ENCODE measurements at regions not wholly inside any gene's neighbourhood (a gene's known extent, or its start where the extent isn't known, plus 50 kb on each side); places are given as distances from the start of the nearest gene placed in this dataset.

GRCh38 chr2:198385326-198385725 is 580.9 kb downstream of the PLCL1 start:
- Histone ChIP-seq H3K4me3 (ENCODE audit: low read length) (no peak overlapping the region), H3K27me3 (ENCODE audit: control insufficient read depth, insufficient read depth, low read length) (no peaks in the 10 kb centered on the region), H3K9ac (ENCODE audit: low read length) (no peak overlapping the region), H3K27ac (ENCODE audit: low read depth, low read length) (no peak overlapping the region), H3K36me3 (ENCODE audit: control insufficient read depth, insufficient read depth, low read length) (no peaks in the 10 kb centered on the region), H3K4me1 (ENCODE audit: control insufficient read depth, insufficient read depth, low read length) (no peaks in the 10 kb centered on the region)

GRCh38 chr2:198383392-198383791 is 579.0 kb downstream of the PLCL1 start:
- Histone ChIP-seq H3K27ac (ENCODE audit: low read depth, low read length) (no peak overlapping the region), H3K4me3 (ENCODE audit: low read length) (no peak overlapping the region), H3K36me3 (ENCODE audit: control insufficient read depth, insufficient read depth, low read length) (no peaks in the 10 kb centered on the region), H3K4me1 (ENCODE audit: control insufficient read depth, insufficient read depth, low read length) (no peaks in the 10 kb centered on the region), H3K27me3 (ENCODE audit: control insufficient read depth, insufficient read depth, low read length) (no peaks in the 10 kb centered on the region), H3K9ac (ENCODE audit: low read length) (no peak overlapping the region)

DNA sequence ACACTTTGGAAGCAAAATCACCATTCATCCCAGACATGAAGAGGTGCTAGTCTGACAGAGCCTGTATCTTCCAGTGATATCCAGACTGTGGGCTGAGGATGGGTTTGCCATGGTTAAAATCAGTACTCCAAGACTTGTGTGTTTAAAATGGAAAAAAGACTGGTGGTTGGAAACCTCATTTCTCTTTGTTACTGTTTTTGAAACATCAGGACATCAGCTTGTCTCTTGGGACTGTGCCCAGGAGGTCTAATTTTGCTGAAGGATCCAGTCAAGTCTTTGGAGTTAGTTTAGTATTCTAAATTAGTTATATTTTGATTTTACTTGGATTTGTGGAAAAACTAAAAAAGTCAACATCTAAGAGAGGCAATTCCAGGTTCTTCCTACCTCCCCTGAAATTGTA is 578.4 kb downstream of the PLCL1 start:
- no peak overlapping the region for H3K4me3 ChIP-seq (ENCODE audit: low read length)
- no peaks in the 10 kb centered on the region for H3K4me1 ChIP-seq (ENCODE audit: control insufficient read depth, insufficient read depth, low read length)
- H3K27ac ChIP-seq (ENCODE audit: low read depth, low read length): no peak overlapping the region
- H3K36me3 ChIP-seq (ENCODE audit: control insufficient read depth, insufficient read depth, low read length): no peaks in the 10 kb centered on the region
- H3K27me3 ChIP-seq (ENCODE audit: control insufficient read depth, insufficient read depth, low read length): no peaks in the 10 kb centered on the region
- no peak overlapping the region for H3K9ac ChIP-seq (ENCODE audit: low read length)

DNA sequence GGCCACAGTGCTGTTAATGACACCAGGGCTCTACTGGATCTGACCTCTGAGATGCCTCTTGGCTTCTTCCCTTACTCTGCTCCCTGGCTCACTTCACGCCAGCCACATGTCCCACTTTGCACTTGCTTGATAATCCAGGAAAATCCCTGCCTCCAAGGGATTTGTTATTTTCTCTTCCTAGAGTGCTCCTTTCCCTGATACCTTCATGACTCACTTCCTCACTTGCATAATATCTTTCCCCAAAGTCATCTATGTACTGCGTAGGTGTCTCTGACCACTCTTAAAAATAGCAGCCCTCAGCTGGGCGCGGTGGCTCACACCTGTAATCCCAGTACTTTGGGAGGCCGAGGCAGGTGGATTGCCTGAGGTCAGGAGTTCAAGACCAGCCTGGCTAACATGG is 572.3 kb downstream of the PLCL1 start:
- H3K9ac ChIP-seq (ENCODE audit: low read length): no peak overlapping the region
- H3K36me3 ChIP-seq (ENCODE audit: control insufficient read depth, insufficient read depth, low read length): no peaks in the 10 kb centered on the region
- H3K27ac ChIP-seq (ENCODE audit: low read depth, low read length): no peak overlapping the region
- no peaks in the 10 kb centered on the region for H3K4me1 ChIP-seq (ENCODE audit: control insufficient read depth, insufficient read depth, low read length)
- no peaks in the 10 kb centered on the region for H3K27me3 ChIP-seq (ENCODE audit: control insufficient read depth, insufficient read depth, low read length)
- H3K4me3 ChIP-seq (ENCODE audit: low read length): no peak overlapping the region

GRCh38 chr2:198375083-198375410 is 570.7 kb downstream of the PLCL1 start:
- H3K9ac ChIP-seq (ENCODE audit: low read length): no peak overlapping the region
- H3K36me3 ChIP-seq (ENCODE audit: control insufficient read depth, insufficient read depth, low read length): no peaks in the 10 kb centered on the region
- H3K27me3 ChIP-seq (ENCODE audit: control insufficient read depth, insufficient read depth, low read length): no peaks in the 10 kb centered on the region
- no peak overlapping the region for H3K4me3 ChIP-seq (ENCODE audit: low read length)
- no peaks in the 10 kb centered on the region for H3K4me1 ChIP-seq (ENCODE audit: control insufficient read depth, insufficient read depth, low read length)
- no peak overlapping the region for H3K27ac ChIP-seq (ENCODE audit: low read depth, low read length)

DNA sequence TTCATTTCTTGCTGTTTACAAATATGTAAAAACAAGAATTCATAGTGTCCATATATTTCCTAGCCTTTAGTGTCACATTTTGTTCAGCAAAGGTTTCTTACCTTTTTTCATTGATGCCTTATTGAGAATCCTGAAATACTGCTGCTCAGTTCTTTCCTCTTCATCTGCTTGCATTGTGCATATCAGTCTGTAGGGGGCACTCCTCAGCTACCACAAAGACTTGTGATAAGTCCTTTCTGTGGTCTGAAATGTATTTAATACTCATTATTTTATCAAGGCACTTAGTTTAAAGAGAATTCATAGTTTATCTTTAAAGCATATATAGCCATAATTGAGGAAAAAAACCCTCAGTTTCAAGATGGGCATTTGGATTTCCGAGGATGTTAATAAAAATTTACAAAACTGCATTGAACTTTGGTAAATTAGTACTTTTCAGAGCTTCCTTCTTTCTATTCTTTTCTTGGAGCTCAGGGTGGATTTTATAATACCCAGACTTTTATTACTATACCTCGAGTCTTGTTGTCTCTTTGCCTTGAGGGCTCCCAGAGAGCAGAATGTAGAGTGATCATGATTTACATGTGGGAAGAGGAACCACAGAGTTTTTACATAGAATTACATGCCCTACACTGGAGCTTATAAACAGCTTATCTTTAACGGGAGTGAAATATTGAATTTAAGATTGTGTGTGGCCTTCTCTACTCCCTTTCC is 570.1 kb downstream of the PLCL1 start:
- Histone ChIP-seq H3K27ac (ENCODE audit: low read depth, low read length) (no peak overlapping the region), H3K27me3 (ENCODE audit: control insufficient read depth, insufficient read depth, low read length) (no peaks in the 10 kb centered on the region), H3K36me3 (ENCODE audit: control insufficient read depth, insufficient read depth, low read length) (no peaks in the 10 kb centered on the region), H3K4me3 (ENCODE audit: low read length) (no peak overlapping the region), H3K4me1 (ENCODE audit: control insufficient read depth, insufficient read depth, low read length) (no peaks in the 10 kb centered on the region), H3K9ac (ENCODE audit: low read length) (no peak overlapping the region)

- Histone ChIP-seq H3K36me3 (ENCODE audit: control insufficient read depth, insufficient read depth, low read length) (no peaks in the 10 kb centered on the region), H3K27me3 (ENCODE audit: control insufficient read depth, insufficient read depth, low read length) (no peaks in the 10 kb centered on the region), H3K27ac (ENCODE audit: low read depth, low read length) (no peak overlapping the region), H3K4me3 (ENCODE audit: low read length) (no peak overlapping the region), H3K4me1 (ENCODE audit: control insufficient read depth, insufficient read depth, low read length) (no peaks in the 10 kb centered on the region), H3K9ac (ENCODE audit: low read length) (no peak overlapping the region)
Measured at GRCh38 chr2:198371921-198372543, 567.6 kb downstream of the PLCL1 start.

DNA sequence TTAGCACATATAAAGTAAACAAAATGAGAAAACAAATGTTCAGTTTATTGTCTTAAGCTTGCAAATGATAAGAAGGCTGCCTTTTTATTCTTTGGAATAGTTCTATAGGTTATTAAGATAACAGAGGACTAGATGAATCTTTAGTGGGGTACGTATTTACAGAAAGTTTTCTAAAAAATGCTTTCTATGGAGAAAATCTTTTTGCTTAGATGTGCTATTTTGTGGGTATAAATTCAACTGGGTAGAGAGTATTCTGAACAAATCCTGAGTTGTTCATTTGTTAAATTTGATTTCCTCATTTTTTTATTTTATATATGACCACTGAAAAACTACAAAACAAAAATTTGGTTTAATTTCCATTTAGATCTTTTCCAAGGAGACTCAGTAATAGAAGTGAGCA is 566.9 kb downstream of the PLCL1 start:
- H3K4me3 ChIP-seq (ENCODE audit: low read length): no peak overlapping the region
- no peak overlapping the region for H3K27ac ChIP-seq (ENCODE audit: low read depth, low read length)
- no peaks in the 10 kb centered on the region for H3K4me1 ChIP-seq (ENCODE audit: control insufficient read depth, insufficient read depth, low read length)
- H3K9ac ChIP-seq (ENCODE audit: low read length): no peak overlapping the region
- H3K27me3 ChIP-seq (ENCODE audit: control insufficient read depth, insufficient read depth, low read length): no peaks in the 10 kb centered on the region
- H3K36me3 ChIP-seq (ENCODE audit: control insufficient read depth, insufficient read depth, low read length): no peaks in the 10 kb centered on the region

GRCh38 chr2:198368089-198368488 is 563.7 kb downstream of the PLCL1 start:
- Histone ChIP-seq H3K27me3 (ENCODE audit: control insufficient read depth, insufficient read depth, low read length) (no peaks in the 10 kb centered on the region), H3K27ac (ENCODE audit: low read depth, low read length) (no peak overlapping the region), H3K36me3 (ENCODE audit: control insufficient read depth, insufficient read depth, low read length) (no peaks in the 10 kb centered on the region), H3K4me1 (ENCODE audit: control insufficient read depth, insufficient read depth, low read length) (no peaks in the 10 kb centered on the region), H3K9ac (ENCODE audit: low read length) (no peak overlapping the region), H3K4me3 (ENCODE audit: low read length) (no peak overlapping the region)

DNA sequence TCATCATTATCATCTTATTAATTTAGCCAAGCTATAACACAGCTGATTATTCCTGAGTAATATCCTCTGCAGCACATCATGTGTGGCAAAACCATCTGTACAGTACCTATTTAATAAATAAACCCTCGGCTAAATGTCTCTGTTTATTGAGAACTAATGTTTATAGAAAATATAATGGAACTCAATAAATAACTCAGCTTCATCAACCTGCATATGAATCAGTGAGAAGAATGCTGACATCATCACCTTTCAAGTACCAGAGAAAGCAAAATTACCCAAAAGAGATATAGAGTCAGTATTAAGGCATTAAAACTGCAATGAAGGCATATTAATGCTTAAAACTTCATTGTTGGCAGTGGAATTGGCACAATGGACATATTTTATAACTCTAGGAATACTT is 558.3 kb downstream of the PLCL1 start:
- Histone ChIP-seq H3K4me1 (ENCODE audit: control insufficient read depth, insufficient read depth, low read length) (no peaks in the 10 kb centered on the region), H3K9ac (ENCODE audit: low read length) (no peak overlapping the region), H3K27me3 (ENCODE audit: control insufficient read depth, insufficient read depth, low read length) (no peaks in the 10 kb centered on the region), H3K27ac (ENCODE audit: low read depth, low read length) (no peak overlapping the region), H3K36me3 (ENCODE audit: control insufficient read depth, insufficient read depth, low read length) (no peaks in the 10 kb centered on the region), H3K4me3 (ENCODE audit: low read length) (no peak overlapping the region)

GRCh38 chr2:198359308-198359707 is 554.9 kb downstream of the PLCL1 start:
- Histone ChIP-seq H3K27ac (ENCODE audit: low read depth, low read length) (no peak overlapping the region), H3K9ac (ENCODE audit: low read length) (no peak overlapping the region), H3K27me3 (ENCODE audit: control insufficient read depth, insufficient read depth, low read length) (no peaks in the 10 kb centered on the region), H3K4me3 (ENCODE audit: low read length) (no peak overlapping the region), H3K36me3 (ENCODE audit: control insufficient read depth, insufficient read depth, low read length) (no peaks in the 10 kb centered on the region), H3K4me1 (ENCODE audit: control insufficient read depth, insufficient read depth, low read length) (no peaks in the 10 kb centered on the region)

- no peak overlapping the region for H3K27ac ChIP-seq (ENCODE audit: low read depth, low read length)
- no peaks in the 10 kb centered on the region for H3K4me1 ChIP-seq (ENCODE audit: control insufficient read depth, insufficient read depth, low read length)
- no peaks in the 10 kb centered on the region for H3K36me3 ChIP-seq (ENCODE audit: control insufficient read depth, insufficient read depth, low read length)
- no peak overlapping the region for H3K9ac ChIP-seq (ENCODE audit: low read length)
- no peak overlapping the region for H3K4me3 ChIP-seq (ENCODE audit: low read length)
- H3K27me3 ChIP-seq (ENCODE audit: control insufficient read depth, insufficient read depth, low read length): no peaks in the 10 kb centered on the region
Measured at GRCh38 chr2:198356157-198356556, 551.8 kb downstream of the PLCL1 start.

- H3K27ac ChIP-seq (ENCODE audit: low read depth, low read length): no peak overlapping the region
- H3K4me1 ChIP-seq (ENCODE audit: control insufficient read depth, insufficient read depth, low read length): no peaks in the 10 kb centered on the region
- no peak overlapping the region for H3K9ac ChIP-seq (ENCODE audit: low read length)
Measured at GRCh38 chr2:198351647-198352046, 547.3 kb downstream of the PLCL1 start.

More at GRCh38 chr2:198351647-198352046, 547.3 kb downstream of the PLCL1 start:
- no peaks in the 10 kb centered on the region for H3K27me3 ChIP-seq (ENCODE audit: control insufficient read depth, insufficient read depth, low read length)
- no peaks in the 10 kb centered on the region for H3K36me3 ChIP-seq (ENCODE audit: control insufficient read depth, insufficient read depth, low read length)
- H3K4me3 ChIP-seq (ENCODE audit: low read length): no peak overlapping the region

Measured in rectal smooth muscle tissue (tissue), 1 donor.